Osteoblast (primary cell): ENCODE measurements at regions not wholly inside any gene's neighbourhood (a gene's known extent, or its start where the extent isn't known, plus 50 kb on each side); places are given as distances from the start of the nearest gene placed in this dataset.

ENCODE experiments used
- DNase-seq: peaks from one replicate; pipeline ENCODE4 v3.0.0; 2011; ENCODE audit warnings: low spot score, mixed read lengths; ENCODE audit not compliant: insufficient read length; ENCODE audit errors: missing footprints
- H2AFZ ChIP-seq: 2 replicates; pipeline ENCODE4 v1.6.0; 2011; ENCODE audit warnings: mild to moderate bottlenecking, low read length
- H3K27ac ChIP-seq: 2 replicates; pipeline ENCODE4 v1.5.1; 2011; ENCODE audit warnings: mild to moderate bottlenecking, low read depth, low read length, moderate library complexity
- H3K27me3 ChIP-seq: 2 replicates; pipeline ENCODE4 v1.6.0; 2012; ENCODE audit warnings: mild to moderate bottlenecking, control low read depth, inconsistent platforms, low read length, moderate library complexity; ENCODE audit not compliant: insufficient read depth
- H3K36me3 ChIP-seq: 2 replicates; pipeline ENCODE4 v1.5.1; 2011; ENCODE audit warnings: mild to moderate bottlenecking, low read length, control low read depth, moderate library complexity; ENCODE audit not compliant: insufficient read depth
- H3K4me1 ChIP-seq: 2 replicates; pipeline ENCODE4 v1.5.1; 2011; ENCODE audit warnings: mild to moderate bottlenecking, low read length, control low read depth, moderate library complexity; ENCODE audit not compliant: insufficient read depth
- H3K4me2 ChIP-seq: 2 replicates; pipeline ENCODE4 v1.6.0; 2011; ENCODE audit warnings: mild to moderate bottlenecking, low read length; ENCODE audit not compliant: insufficient read depth
- H3K4me3 ChIP-seq: fragments of 200-600 bp; sonication (generic); 3 replicates; pipeline ENCODE4 v1.5.1; 2012; ENCODE audit warnings: mild to moderate bottlenecking, low read length, inconsistent platforms; ENCODE audit not compliant: insufficient read depth
- H3K79me2 ChIP-seq: 2 replicates; pipeline ENCODE4 v1.6.0; 2012; ENCODE audit warnings: mild to moderate bottlenecking, low read length, control low read depth, inconsistent platforms; ENCODE audit not compliant: insufficient read depth
- H3K9me3 ChIP-seq: 2 replicates; pipeline ENCODE4 v1.5.1; 2011; ENCODE audit warnings: low read depth, low read length, control low read depth
- H4K20me1 ChIP-seq: 2 replicates; pipeline ENCODE4 v1.6.0; 2012; ENCODE audit warnings: mild to moderate bottlenecking, low read length, control low read depth; ENCODE audit not compliant: insufficient read depth
- TF ChIP-seq, protein P1 (sequence below): IDR thresholded peaks from 2 replicates; pipeline ENCODE4 v1.5.1; 2011; ENCODE audit warnings: mild to moderate bottlenecking, low read depth, low read length, moderate library complexity; ENCODE audit errors: extremely low read depth

DNA sequence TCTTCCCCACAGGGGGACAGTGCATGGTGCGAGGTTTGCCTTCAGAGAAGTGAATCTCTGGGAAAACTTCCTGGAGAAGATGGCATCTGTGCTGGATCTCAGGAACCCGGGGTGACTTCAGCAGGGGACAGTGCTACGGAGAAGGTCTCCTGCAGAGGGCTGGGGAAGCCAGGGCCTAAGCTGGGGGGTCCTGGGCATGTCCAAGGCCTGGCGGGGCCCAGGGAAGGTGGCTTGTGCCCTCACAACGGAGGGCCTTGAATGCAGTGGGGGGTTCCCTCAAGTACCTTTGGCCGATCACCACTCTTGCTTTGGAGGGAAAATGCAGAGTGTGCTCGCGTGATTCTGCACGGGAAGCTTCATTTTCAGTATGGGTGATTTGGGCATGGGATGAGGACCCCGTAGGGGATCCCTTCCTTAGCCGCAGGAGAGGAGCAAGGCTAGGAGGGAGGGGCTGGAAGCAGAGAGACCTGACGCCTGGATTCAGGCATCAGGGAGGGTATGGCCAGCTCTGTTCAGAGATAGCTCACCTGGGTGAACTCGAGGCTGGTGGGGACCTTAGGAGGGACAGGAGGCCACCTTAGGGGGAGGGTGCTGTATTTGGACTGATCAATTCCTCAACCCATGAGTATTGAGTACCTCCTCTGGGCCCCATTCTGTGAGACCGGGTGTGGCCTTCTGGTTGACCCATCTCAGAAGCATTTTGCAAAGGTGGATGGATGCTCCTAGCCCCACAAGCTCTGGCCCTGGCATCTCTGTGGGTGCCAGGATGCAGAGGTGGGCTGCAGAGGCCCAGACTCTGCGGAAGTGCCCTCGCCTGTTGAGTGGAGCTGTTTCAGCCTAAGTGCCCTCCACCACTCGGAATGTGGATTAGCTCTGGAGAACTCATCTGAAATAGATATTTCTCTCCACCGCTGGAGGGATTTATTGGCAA lies 529.4 kb downstream of the TBC1D22A start:
- TF ChIP-seq, protein P1, sequence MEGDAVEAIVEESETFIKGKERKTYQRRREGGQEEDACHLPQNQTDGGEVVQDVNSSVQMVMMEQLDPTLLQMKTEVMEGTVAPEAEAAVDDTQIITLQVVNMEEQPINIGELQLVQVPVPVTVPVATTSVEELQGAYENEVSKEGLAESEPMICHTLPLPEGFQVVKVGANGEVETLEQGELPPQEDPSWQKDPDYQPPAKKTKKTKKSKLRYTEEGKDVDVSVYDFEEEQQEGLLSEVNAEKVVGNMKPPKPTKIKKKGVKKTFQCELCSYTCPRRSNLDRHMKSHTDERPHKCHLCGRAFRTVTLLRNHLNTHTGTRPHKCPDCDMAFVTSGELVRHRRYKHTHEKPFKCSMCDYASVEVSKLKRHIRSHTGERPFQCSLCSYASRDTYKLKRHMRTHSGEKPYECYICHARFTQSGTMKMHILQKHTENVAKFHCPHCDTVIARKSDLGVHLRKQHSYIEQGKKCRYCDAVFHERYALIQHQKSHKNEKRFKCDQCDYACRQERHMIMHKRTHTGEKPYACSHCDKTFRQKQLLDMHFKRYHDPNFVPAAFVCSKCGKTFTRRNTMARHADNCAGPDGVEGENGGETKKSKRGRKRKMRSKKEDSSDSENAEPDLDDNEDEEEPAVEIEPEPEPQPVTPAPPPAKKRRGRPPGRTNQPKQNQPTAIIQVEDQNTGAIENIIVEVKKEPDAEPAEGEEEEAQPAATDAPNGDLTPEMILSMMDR = no peak
- H3K4me2 ChIP-seq = no peak overlapping the region
- no peaks in the 10 kb centered on the region for H3K4me1 ChIP-seq
- H2AFZ ChIP-seq = no peak overlapping the region
- no peaks in the 10 kb centered on the region for H3K79me2 ChIP-seq
- no peaks in the 10 kb centered on the region for H3K27me3 ChIP-seq
- no peak overlapping the region for H3K27ac ChIP-seq
- H3K4me3 ChIP-seq = no peak overlapping the region
- no peaks in the 10 kb centered on the region for H3K9me3 ChIP-seq
- H4K20me1 ChIP-seq = no peaks in the 10 kb centered on the region
- DNase-seq = peak; percentile 31
- H3K36me3 ChIP-seq = no peaks in the 10 kb centered on the region

DNA sequence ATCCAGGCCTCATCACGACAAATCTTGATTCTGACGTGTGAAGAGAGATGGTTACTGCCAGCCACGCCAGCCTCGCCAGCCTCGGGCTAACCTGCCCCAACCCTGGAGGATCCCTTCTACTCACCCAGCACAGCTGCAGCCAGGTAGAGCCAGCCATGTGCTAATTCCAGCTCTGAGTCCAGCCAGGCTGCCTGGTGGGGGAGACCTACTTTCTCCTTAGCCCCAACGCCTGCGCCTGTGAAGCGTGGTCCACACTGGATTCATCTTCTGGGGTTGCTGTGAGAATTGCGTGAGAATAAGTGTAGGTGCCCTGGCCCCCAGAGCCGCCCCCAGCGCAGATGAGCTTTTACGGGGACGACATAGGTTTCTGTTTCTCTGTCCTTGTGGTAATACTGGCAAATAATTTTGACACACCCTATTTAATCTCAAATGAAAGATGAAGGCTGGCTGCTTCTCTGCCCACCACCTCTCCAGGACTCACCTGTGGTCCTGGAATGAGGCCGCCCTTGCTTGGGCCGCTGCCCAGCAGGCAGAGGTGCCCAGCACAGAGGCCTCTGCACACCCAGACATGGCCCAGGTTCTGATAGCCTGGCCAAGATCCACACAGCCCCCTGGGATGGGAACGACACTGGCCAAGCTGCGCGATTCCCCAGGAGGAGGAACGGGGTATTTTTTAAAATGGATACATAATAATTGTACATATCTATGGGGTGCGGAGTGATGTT lies 528.4 kb downstream of the TBC1D22A start:
- Histone ChIP-seq H3K36me3 (no peaks in the 10 kb centered on the region), H3K4me3 (no peak overlapping the region), H3K4me2 (no peak overlapping the region), H3K4me1 (no peaks in the 10 kb centered on the region), H2AFZ (no peak overlapping the region), H4K20me1 (no peaks in the 10 kb centered on the region), H3K79me2 (no peaks in the 10 kb centered on the region), H3K9me3 (no peaks in the 10 kb centered on the region), H3K27me3 (no peaks in the 10 kb centered on the region), H3K27ac (no peak overlapping the region)
- peak; percentile 62 for DNase-seq
- TF ChIP-seq, protein P1 = no peak

DNA sequence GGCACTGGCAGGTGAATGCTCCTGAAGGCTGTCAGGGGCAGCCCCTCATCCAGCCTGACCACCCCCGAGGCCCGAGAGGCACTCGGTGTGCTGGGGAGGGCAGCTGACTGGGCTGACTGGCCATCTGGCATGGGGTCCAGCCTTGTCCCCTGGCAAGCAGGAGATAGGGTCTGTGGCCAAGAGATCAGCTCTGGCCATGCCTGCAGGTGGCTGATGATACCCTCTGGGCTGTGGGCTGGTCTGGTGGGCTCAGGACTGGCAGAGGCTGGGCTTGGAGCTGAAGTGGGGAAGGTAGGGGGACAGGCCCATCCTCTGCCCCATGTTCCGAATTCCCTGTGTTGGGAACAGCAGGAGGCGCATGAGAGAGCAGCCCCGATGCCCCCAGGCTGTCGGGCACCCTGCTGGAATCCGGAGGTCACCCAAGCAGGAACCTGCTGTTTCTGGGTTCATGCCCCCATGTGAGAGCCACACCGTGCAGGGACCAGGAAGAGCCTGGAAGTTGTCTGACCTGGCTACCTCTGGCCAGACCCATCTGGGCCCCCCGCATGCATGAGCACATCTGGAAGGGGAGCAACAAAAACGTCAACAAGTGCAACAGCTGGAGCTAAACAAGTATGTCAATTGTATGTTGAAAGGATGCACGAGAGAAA lies 527.0 kb downstream of the TBC1D22A start:
- no peak overlapping the region for H3K4me2 ChIP-seq
- H3K27me3 ChIP-seq = no peaks in the 10 kb centered on the region
- no peaks in the 10 kb centered on the region for H4K20me1 ChIP-seq
- H3K79me2 ChIP-seq = no peaks in the 10 kb centered on the region
- no peak overlapping the region for H3K27ac ChIP-seq
- H3K9me3 ChIP-seq = no peaks in the 10 kb centered on the region
- no peak overlapping the region for H3K4me3 ChIP-seq
- H3K36me3 ChIP-seq = no peaks in the 10 kb centered on the region
- peak; percentile 70 for DNase-seq
- H2AFZ ChIP-seq = no peak overlapping the region
- TF ChIP-seq, protein P1 = no peak
- H3K4me1 ChIP-seq = no peaks in the 10 kb centered on the region

DNA sequence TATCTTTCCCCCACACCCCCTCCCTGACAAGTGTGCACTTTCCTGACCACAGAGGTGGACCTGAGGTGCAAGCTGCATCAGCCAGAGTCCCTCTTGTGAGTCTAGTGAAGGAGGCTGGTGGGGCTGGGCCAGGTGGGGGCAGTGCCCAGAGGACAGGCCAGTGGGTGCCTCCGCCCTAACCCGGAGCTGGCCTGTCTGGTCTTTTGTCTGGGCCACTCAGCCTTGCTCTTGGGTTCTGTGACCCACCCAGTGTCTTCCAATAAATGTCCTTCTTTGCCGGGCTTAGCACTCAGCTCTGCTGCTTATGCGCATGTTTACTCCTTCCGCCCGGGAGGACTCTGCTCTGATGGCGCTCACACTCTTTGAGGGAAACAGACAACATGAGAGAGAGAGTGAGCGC lies 526.2 kb downstream of the TBC1D22A start:
- Histone ChIP-seq H3K4me3 (no peak overlapping the region), H3K4me2 (no peak overlapping the region), H3K4me1 (no peaks in the 10 kb centered on the region), H2AFZ (no peak overlapping the region), H4K20me1 (no peaks in the 10 kb centered on the region), H3K27ac (no peak overlapping the region), H3K79me2 (no peaks in the 10 kb centered on the region), H3K27me3 (no peaks in the 10 kb centered on the region), H3K36me3 (no peaks in the 10 kb centered on the region), H3K9me3 (no peaks in the 10 kb centered on the region)
- no peak for DNase-seq
- TF ChIP-seq, protein P1 = no peak
